Stimulated activated CD4-positive, alpha-beta T cell treated with anti-CD3 and anti-CD28 coated beads, Interleukin-1b, Interleukin-23, amount 100 ng/mL, for 24 hours (primary cell): ENCODE measurements at regions not wholly inside any gene's neighbourhood (a gene's known extent, or its start where the extent isn't known, plus 50 kb on each side); places are given as distances from the start of the nearest gene placed in this dataset.
A peak's percentile ranks its signal among the peaks of the same experiment; 100 is the strongest.
"Not testable (repeated sequence)": the region's sequence is repeated elsewhere in the genome, so short reads cannot be mapped to it uniquely, and the experiment has no call there.

ENCODE experiments used
- DNase-seq, 4 experiments: peaks; one replicate each; pipeline ENCODE4 v3.0.0-alpha.2; 2020; ENCODE audit warnings: low read depth in 4 of 4, low spot score in 1 of 4

DNA sequence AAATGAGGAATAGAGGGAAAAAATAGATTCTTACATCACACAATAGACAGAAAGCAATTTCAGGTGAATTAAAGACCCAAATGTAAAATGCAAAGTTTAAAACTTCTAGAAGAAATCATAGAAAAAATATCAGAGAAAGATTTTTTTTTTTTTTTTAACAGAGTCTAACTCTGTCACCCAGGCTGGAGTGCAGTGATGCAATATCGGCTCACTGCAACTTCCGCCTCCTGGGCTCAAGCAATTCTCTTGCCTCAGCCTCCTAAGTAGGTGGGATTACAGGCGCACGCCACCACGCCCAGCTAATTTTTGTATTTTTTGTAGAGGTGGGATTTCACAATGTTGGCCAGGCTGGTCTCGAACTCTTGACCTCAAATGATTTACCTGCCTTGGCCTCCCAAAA, 141.8 kb downstream of the COPRS start:
- not testable (repeated sequence) for DNase-seq

DNA sequence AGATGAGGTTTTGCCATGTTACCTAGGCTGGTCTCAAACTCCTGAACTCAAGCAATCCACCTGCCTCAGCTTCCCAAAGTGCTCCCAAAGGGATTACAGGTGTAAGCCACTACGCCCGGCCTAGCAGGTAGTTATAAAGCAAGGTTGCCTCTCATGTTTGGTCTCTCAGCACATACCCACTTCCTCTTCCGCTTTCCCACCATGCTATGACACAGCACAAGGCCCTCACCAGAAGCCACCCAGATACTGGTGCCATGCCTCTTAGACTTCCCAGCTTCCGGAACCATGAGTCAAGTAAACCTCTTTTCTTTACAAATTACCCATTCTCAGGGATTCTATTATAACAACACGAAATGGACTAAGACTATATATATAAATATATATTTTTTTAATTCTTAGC, 143.6 kb downstream of the COPRS start:
- DNase-seq: no peak

DNA sequence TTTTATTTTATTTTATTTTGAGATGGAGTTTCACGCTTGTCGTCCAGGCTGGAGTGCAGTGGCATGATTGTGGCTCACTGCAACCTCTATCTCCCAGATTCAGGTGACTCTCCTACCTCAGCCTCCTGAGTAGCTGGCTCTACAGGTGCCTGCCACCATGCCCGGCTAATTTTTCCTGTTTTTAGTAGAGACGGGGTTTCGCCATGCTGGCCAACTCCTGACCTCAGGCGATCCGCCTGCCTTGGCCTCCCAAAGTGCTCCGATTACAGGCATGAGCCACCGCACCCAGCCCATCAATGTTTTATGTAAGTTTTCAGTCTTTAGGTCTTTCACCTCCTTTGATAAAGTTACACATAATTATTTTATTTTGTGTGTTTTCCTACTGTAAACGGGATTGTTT, 154.6 kb downstream of the COPRS start:
- no peak for DNase-seq

DNA sequence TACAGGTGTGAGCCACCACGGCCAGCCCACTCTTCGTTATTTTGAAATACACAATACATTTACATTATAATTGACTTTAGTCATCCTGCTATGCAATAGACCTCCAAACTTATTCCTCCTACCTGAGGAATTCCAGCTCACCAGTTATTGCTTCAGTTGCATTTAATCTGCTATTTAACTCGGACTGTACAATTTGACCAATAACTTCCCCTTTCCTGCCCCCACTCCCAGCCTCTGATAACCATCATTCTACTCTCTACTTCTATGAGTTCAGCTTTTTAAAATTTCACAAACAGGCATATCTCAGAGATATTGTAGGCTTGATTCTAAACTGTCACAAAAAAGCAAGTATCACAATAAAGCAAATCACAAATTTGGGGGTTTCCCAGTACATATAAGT, 157.0 kb downstream of the COPRS start:
- DNase-seq: no peak

DNA sequence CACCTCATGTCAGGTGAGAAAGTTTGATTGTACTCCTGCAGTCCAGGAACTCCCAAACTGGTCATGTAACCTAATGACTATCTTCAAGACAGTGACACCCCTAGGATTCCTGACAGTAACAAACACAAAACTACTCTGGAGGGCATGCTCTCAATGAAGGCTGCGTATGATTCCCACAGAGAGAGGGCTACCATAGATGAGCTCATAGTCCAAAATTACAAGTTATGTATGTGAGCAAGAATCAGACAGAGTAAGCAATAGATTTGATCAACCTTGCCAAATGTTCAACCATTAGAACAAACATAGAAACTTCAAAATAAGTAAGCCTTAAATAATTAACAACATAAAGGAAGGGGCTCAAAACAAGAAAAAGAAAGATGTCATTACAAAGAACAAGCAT, 158.1 kb downstream of the COPRS start:
- no peak for DNase-seq

DNA sequence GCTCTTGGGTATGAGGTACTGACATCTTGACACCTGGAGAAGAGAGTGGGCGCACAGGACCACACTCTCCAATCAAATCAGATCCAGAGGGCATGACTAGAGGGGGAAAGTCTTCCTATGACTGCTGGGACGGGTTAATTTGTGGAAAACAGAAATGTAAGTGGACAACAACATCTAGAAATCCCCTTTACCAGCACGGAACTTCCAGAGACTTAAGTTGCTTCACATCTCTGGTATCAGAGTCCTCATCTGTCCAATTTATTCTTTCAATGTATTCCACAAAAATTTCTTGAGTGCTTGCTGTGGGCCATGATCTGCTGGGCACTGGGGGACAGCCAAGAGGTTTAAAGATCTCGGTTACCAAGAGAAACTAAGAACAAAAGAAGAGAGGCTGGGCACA, 159.2 kb downstream of the COPRS start:
- no peak for DNase-seq

DNA sequence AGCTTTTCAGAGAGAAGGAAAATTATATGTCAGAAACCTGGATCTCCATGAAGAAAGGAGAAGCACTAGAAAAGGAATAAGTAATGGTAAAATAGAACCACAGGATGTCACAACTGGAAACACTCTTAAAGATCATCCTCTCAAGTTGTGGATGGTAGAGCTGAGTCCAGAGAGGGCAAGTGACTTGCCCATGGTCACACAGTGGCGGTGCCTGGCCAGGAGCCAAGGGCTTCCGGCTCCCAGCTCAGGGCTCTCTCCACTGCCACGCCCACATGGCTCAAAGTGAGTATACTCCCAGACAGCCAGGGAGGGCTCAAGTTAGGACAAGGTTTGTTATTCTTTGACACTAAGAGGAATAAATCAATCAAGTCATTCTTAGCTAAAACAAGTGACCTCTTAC, 159.8 kb downstream of the COPRS start:
- no peak for DNase-seq

DNA sequence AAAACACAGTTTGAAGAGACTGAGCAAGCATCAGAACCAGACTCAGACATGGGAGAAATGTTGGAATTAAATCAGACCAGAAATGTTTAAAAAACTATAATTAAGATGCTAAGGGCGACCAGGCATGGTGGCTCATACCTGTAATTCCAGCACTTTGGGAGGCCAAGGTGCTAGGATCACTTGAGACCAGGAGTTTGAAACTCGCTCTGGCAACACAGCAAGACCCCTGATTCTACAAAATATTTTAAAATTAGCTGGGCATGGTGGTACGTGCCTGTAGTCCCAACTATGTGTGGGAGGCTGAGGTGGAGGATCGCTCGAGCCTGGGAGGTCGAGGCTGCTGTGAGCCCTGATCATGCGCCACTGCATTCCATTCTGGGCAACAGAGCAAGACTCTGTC, 160.3 kb downstream of the COPRS start:
- DNase-seq: no peak

DNA sequence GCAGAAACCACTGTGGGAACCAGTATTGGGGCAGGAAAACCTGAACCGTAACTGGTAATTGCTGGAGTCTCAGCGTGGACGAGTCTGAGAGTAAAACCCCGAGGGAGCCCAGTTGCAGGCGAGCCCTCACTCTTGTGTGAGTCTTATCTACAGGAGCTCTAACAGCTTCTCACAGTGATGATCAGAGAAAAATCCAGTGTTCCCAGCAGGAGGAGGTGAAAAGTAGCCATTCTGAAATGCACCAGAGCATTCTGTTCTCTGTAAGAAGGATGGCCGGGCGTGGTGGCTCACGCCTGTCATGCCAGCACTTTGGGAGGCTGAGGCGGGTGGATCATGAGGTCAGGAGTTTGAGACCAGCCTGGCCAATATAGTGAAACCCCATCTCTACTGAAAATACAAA, 161.2 kb downstream of the COPRS start:
- no peak for DNase-seq

DNA sequence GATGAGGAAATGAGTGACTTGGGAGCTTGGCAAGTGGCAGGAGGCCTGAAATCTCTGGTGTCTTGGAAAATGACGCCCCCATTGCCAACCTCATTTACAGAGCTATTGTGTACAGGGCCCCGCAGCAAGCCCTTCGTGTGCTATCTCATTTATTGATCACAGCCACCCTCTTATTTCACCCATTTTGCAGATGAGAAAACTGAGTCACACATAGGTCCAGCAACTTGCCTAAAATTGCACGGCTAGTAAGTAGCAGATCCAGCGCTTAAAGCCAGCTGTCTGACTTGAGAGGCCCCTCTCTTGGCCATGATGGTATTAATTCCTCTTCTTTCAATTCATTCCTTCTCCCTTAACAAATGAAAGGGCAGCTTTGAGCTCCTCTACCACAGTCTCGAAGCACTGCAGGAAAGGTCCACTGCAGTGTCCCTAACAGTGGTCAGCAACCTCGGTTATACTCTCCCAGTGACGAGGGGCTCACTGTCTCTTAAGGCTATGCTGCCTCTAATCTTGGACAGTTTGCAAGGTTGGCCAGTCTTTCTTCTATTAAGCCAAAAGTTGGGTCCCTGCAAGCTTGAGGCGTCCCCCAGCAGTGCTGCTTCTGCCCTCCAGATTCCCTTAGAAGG, 162.2 kb downstream of the COPRS start:
- DNase-seq: no peak

DNA sequence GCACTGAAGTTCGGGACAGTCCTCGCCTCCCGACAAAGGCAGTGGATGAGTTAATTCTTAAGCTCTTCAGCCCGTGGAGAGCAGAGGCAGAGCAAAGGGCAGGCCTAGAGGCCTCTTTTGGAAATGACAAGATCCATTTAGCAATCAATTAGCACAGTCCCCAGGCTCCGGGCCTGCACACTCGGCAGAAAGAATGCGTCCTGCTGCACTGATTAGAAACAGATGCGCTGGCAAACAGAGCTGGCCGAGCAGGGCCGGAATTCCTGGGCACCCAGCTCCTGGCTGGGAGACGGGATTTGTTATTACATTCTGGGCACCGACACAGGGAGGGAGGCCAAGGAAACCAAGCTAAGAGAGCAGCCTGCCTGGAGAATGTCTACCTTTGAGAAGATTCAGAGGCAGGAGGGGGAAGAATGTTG, 162.9 kb downstream of the COPRS start:
- DNase-seq: no peak

DNA sequence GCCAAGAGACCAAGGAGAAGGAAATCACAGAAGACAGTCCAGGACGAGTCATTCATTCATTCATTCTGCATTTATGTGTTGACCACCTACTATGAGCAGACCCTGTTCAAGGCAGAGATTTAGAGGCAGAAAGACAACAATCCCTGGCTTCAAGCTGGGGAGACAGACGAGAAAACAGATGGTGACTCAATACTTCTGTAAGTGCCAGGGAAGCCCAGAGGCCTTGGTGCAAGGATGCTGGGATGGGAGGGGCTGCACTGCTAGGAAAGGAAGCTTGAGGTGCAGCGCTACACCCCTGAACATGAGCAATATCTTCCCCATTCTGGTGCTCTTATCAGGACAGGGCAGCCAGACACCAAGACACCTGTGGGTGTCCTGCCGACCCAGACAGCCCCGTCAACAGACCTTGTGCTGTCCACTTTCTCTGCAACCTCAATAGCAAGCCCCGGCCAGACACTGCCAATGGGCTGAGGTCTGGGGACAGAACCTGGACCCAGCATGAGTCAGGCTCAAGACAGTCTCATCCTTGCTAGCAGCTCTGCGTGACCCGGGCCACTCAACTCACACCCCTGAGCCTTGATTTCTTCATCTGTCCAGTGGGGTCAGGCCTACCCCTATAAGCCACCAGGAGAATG, 163.5 kb downstream of the COPRS start:
- DNase-seq: no peak

DNA sequence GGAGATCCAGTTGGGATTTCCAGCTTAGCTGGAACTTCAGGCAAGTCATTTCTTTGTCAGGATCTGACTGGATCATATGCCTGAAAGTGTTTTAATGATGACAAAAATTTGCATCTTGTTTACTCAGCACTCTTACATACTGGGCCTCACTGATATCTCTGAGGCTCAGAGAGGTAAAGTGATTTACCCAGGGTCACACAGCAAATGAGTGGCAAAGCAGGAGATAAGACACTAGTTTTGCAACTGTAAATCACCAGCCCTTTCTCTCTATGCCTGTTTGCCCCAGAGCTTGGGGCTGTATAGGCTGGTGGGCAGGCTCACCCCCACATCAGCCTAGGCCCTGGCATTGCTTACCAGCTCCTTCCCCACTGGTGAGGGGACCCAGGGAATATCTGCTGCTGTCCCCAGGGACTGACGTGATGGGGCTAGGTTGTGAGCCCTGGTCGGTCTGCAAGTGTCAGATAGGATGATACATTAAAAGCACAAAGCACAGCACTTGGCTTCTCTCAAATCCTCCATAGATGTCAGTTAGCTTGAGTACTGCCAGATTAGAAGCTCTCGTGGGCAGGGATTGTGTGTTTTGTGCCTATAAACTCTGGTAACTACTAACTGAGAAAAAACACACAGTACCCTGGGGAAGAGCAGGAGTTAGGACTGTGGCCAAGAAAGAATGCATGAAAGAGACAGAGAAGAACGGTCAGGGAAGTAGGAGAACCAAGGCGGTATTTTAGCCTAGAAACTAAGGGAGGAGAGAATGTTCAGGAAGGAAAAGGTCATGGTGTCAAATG, 165.4 kb downstream of the COPRS start:
- no peak for DNase-seq

DNA sequence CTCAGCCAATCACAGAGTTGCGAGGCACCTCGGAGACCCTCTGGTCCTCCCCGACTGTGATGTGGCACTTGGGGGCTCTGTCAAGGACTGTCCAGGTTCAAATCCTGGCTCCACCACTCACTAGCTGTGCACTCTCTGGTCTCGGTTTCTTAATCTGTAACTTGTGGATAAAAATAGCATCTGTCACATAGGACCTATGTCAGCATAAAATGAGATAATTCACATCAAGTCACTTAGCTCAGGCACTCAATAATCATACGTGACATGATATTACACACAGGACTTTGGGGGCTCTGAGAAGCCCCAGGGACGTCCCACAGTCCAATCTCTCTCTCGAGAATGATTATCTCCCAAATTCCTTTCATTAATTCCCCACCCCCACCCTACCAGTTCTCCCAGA, 166.4 kb downstream of the COPRS start:
- no peak for DNase-seq

DNA sequence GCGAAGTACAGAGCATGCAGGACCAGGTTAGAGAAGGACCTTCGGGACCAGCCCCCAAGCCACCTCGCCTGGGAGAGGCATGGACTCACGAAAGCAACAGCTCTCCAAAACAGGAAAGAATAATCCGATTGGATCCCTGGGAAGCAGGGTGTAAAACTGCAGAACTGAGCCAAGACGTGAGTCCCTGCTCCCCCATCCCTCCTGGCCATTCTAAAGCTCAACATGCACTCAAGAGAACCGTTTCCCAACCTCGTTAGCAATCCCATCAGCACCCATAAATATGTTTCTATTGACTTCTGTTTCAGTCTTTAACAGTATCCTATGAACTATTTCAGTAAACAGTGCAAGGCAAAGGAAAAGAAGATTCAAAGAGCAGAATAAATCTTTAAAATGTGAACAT, 167.0 kb downstream of the COPRS start:
- no peak for DNase-seq

DNA sequence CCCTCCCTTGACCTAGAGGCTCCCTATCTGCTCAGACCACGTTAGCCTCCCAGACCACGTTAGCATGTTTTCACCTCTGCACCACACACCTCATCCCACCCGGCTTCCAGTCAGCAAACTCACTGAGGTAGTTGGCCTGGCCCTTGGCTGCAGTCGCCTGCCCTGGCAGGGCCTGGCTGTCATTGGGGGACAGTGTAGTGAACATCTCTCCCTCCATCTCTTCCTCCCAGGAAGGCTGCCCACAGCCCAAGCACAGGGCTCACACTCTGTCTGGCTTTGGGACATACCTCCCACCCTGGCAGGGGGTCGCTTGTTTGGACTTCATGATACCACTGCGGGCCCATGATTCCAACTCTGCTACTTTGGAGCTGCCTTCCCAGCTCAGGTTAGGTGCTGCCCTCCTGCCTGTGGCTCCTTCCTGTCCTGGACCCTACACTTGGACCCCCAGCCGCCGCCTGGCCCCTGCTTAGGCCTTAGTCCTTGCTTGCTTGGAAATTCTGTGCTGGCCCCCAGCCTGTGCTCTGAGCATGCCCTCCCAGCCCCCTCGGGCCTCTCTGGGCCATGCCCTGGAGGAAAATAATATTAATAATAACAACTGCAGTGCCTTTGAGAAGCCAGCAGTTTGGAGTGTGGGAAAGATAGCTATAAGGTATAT, 167.7 kb downstream of the COPRS start:
- no peak for DNase-seq

DNA sequence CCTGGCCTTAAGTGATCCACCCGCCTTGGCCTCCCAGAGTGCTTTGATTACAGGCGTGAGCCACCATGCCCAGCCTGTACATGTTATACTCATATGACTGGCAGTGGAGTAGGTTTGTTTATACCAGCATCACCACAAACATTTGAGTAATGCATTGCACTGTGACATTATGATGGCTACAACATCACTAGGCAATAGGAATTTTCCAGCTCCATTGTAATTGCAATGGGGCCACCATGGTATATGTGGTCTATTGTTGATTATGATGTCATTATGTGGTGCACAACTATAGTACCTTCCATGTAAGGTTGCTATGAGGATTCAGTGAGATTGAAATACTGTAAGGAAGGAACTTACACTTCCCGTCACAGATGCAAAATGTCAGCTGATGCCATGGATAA, 168.9 kb downstream of the COPRS start:
- no peak for DNase-seq

DNA sequence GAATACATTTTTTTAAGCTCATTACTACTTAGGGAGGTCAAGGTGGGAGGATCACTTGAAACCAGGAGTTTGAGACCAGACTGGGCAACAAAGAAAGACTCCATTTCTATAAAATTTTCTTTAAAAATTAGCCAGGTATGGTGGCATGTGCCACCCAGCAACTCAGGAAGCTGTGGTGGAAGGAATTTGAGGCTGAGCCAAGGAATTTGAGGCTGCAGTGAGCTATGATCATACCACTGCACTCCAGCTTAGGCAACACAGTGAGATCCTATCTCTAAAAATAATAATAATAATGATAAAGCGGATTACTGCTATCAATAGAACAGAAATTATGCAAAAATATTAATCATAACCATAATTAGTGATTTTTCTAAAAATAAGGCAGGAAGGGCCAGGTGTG, 170.3 kb downstream of the COPRS start:
- DNase-seq: no peak

DNA sequence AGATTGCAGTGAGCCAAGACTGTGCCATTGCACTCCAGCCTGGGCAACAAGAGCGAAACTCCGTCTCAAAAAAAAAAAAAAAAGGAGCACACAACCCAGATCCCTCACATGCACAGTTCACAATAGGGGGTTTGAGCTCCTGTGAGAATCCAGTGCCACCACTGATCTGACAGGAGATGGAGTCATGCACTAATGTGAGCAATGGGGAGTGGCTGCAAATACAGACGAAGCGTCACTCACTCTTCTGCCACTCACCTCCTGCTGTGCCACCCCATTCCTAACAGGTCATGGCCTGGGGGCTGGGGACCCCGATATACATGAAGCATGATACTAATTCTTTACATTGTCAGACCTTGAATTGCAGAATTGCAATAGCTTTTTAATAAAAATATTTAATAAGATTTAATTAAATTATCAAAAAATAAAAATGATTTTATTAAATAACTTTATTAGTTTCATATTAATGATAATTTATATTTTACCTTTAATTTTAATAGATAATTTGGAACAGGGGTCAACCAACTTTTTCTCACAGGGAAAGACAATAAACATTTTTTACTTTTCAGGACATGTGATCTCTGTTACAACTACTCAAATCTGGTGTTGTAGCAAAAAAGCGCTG, 171.4 kb downstream of the COPRS start:
- no peak for DNase-seq

DNA sequence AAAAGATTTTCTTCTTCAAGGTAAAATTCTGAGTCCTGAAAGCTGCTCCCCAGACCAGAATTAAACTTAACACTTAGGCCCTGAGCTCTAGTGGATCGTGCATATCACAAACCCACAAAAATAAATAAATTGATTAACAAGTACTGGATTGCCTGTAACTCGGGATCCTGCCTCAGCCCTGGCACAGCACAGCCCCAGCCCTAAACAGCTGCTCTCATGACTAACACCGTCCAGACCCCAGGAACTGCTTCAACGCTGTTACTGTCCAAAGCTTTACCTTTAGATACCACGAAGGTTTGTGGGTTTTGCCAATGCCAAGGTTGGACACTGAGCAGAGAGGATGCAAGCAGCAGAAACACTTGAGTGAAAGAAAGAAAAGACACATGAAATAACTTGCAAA, 172.5 kb downstream of the COPRS start:
- DNase-seq: no peak

DNA sequence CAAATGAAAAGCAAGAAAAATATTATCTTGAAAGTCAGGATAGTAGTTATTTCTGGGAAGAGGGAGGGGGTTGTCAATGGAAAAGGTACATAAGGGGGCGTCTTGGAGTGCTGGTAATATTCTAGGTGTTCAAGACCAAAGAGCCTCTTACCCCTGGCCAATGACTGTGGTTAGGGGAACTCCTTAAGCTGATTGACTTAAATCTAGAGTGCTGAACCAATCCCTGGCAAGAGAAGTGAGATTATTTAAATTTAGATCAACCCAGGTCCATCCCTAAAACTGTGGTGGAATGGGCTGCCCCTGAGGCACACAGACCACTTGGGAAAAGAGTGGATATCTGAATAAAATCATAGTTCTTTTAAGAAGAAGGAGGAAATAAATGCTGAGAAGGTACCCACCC, 174.1 kb downstream of the COPRS start:
- no peak for DNase-seq

DNA sequence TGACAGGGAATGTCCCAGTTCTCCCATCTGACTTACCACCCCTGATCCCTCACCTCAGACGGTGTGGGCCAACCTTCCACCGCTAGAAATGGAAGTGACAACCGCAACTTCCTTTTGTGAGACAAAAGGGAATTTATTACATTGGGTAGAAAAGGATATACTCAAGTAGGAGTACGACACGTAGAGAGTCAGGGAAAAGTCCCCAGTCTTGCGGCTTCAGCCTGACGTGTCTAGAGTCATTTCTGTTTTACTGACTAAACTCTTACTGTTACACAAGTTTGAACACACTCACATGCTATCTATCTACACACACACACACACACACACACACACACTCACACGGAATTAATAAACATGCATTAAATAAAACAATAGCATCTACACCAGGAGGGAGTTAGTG, 178.9 kb downstream of the COPRS start:
- peak in 2 of 4 experiments; percentile 2 to 43 for DNase-seq
